Astrocyte of the cerebellum (primary cell): ENCODE measurements at regions not wholly inside any gene's neighbourhood (a gene's known extent, or its start where the extent isn't known, plus 50 kb on each side); places are given as distances from the start of the nearest gene placed in this dataset.
"Not testable (repeated sequence)": the region's sequence is repeated elsewhere in the genome, so short reads cannot be mapped to it uniquely, and the experiment has no call there.

Experiments used
- DNase-seq: peaks from one replicate; pipeline ENCODE4 v3.0.0-alpha.2; 2011; ENCODE audit warnings: low read depth
- H3K4me3 ChIP-seq: 2 replicates; pipeline ENCODE4 v1.5.1; 2011; ENCODE audit warnings: mild to moderate bottlenecking, low read depth, low read length, moderate library complexity
- CTCF ChIP-seq: IDR thresholded peaks from 2 replicates; pipeline ENCODE4 v1.5.1; 2012; ENCODE audit warnings: low read length, low read depth, moderate library complexity, mild to moderate bottlenecking; ENCODE audit errors: missing control alignments
- in situ Hi-C: cut with HindIII; loops from 2 replicates; pipeline ENCODE4 v1.10.0; 2017; ENCODE audit warnings: low sequenced_read_pairs

GRCh38 chr3:20622304-20622703, 436.3 kb upstream of the SGO1 start:
- no peak for DNase-seq
- TF ChIP-seq CTCF: no peak
- in situ Hi-C loops: no loop called here
- no peak overlapping the region for H3K4me3 ChIP-seq

GRCh38 chr3:20618621-20619020, 432.6 kb upstream of the SGO1 start:
- H3K4me3 ChIP-seq, in situ Hi-C loops, DNase-seq: not testable (repeated sequence)

- DNase-seq, H3K4me3 ChIP-seq, in situ Hi-C loops: not testable (repeated sequence)
These were observed 432.2 kb upstream of the SGO1 start for GRCh38 chr3:20618181-20618580.

- H3K4me3 ChIP-seq, DNase-seq, in situ Hi-C loops: not testable (repeated sequence)
These were observed 430.0 kb upstream of the SGO1 start for GRCh38 chr3:20615982-20616381.

GRCh38 chr3:20608054-20608738, 422.2 kb upstream of the SGO1 start:
- in situ Hi-C loops: no loop called here
- no peak for TF ChIP-seq CTCF
- H3K4me3 ChIP-seq: no peak overlapping the region
- no peak for DNase-seq

- no peak overlapping the region for H3K4me3 ChIP-seq
- in situ Hi-C loops: no loop called here
- DNase-seq: no peak
- no peak for TF ChIP-seq CTCF
These were observed 418.7 kb upstream of the SGO1 start for GRCh38 chr3:20604659-20605058.

GRCh38 chr3:20589275-20589674, 403.3 kb upstream of the SGO1 start:
- in situ Hi-C loops: no loop called here

GRCh38 chr3:20588781-20589180, 402.8 kb upstream of the SGO1 start:
- in situ Hi-C loops: no loop called here
- no peak overlapping the region for H3K4me3 ChIP-seq
- no peak for TF ChIP-seq CTCF
- no peak for DNase-seq

More at GRCh38 chr3:20589275-20589674, 403.3 kb upstream of the SGO1 start:
- no peak for TF ChIP-seq CTCF
- H3K4me3 ChIP-seq: no peak overlapping the region
- no peak for DNase-seq
